Pancreas (tissue), 10 donors: ENCODE measurements at regions not wholly inside any gene's neighbourhood (a gene's known extent, or its start where the extent isn't known, plus 50 kb on each side); places are given as distances from the start of the nearest gene placed in this dataset.

Source experiments
- ATAC-seq, 4 donors: fragments of 200-7000 bp; cut with Tn5 transposase; one replicate each; pipeline versions ENCODE4 v1.8.0 to v1.9.1; 2020; ENCODE audit warnings: mild to moderate bottlenecking in 4 of 4, moderate library complexity in 4 of 4
- DNase-seq, 6 donors: peaks; one replicate each; pipeline ENCODE4 v3.0.0-alpha.2; 2020
- FAIRE-seq: peaks from 2 replicates; lab custom pipeline; 2012; peaks lifted over from hg19 to GRCh38; lab: Jason Lieb, UNC
- H3K27ac ChIP-seq, 4 donors: fragments of 200-600 bp; sonication (generic); 1 replicate in 3 of 4; 2 replicates in 1 of 4; pipeline versions ENCODE4 v1.5.0 to v1.8.0; 2020
- H3K27me3 ChIP-seq, 4 donors: fragments of 200-600 bp; one replicate each; pipeline ENCODE4 v1.8.0; 2021
- H3K36me3 ChIP-seq, 3 donors: fragments of 200-600 bp; sonication (generic) in 1 of 3; one replicate each; pipeline versions ENCODE4 v1.5.0 to v1.8.0; 2020 to 2021
- H3K4me1 ChIP-seq, 3 donors: fragments of 200-600 bp; one replicate each; pipeline ENCODE4 v1.8.0; 2021
- H3K4me3 ChIP-seq, 4 donors: fragments of 200-600 bp; sonication (generic) in 2 of 4; one replicate each; pipeline versions ENCODE4 v1.5.0 to v1.8.0; 2020 to 2021
- H3K9me3 ChIP-seq, 4 donors: fragments of 200-600 bp; one replicate each; pipeline ENCODE4 v1.8.0; 2021
- WGBS, 2 donors: extraction: QIAGEN DNeasy Blood & Tissue Kit; methylation state at CpG; one replicate each; pipeline ENCODE4 v1.1.7; 2013; 5-methylcytosine and 5-hydroxymethylcytosine counted together
- intact Hi-C, 3 donors: fragments of 100-400 bp; cut with DNase I; formaldehyde crosslinking; loops; one replicate each; pipeline versions ENCODE4 v1.11.1 to v1.14.2; 2022
- TF ChIP-seq, protein P1 (sequence below), 4 donors: fragments of 200-600 bp; sonication (generic) in 3 of 4; IDR thresholded peaks; one replicate each; pipeline versions ENCODE4 v1.5.0 to v1.8.0; 2021; ENCODE audit warnings: antibody characterized with exemption in 4 of 4
- donor health status: healthy with polysubstance abuse.
- donor health status: DM: no; HTN: no; CAD: no; lungs with moderate emphysema.
- donor health status: DM: no; HTN: no; CAD: no.
- donor health status: control.
- donor health status: control.
- donor health status: Bipolar disorder and iron deficiency.
- donor health status: DM: yes; HTN: yes; CAD: no.
- donor health status: DM: no; HTN: no; CAD: no.
- donor health status: DM: no; HTN: no; CAD: no.
- donor health status: DM: yes; HTN: yes; CAD: no.

DNA sequence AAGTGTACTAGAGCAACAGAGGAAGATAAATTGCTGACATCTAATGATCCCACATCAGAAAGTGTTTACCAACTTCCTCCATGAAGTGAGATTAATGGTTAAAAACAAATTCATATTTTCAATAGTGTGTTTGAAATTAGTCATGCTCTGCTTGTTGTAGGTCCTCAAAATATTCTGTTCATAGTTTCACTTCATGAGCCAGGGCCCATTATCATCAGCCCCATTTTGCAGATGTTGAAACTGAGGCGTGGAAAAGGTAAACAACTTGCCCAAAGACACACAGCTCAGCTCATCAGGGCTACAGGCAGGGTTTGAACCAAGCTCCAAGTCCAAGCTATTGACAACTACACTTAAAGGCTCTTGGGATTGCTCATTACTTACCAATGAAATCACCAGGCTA is 103.5 kb upstream of the PPARGC1A start:
- no peak for ATAC-seq
- TF ChIP-seq, protein P1, sequence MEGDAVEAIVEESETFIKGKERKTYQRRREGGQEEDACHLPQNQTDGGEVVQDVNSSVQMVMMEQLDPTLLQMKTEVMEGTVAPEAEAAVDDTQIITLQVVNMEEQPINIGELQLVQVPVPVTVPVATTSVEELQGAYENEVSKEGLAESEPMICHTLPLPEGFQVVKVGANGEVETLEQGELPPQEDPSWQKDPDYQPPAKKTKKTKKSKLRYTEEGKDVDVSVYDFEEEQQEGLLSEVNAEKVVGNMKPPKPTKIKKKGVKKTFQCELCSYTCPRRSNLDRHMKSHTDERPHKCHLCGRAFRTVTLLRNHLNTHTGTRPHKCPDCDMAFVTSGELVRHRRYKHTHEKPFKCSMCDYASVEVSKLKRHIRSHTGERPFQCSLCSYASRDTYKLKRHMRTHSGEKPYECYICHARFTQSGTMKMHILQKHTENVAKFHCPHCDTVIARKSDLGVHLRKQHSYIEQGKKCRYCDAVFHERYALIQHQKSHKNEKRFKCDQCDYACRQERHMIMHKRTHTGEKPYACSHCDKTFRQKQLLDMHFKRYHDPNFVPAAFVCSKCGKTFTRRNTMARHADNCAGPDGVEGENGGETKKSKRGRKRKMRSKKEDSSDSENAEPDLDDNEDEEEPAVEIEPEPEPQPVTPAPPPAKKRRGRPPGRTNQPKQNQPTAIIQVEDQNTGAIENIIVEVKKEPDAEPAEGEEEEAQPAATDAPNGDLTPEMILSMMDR (IDR thresholded peaks at IDR 0.05): no peak
- no peak overlapping the region for H3K4me3 ChIP-seq
- intact Hi-C loops: no loop called here
- H3K27me3 ChIP-seq: no peaks in the 10 kb centered on the region
- no peaks in the 10 kb centered on the region for H3K36me3 ChIP-seq
- H3K4me1 ChIP-seq: no peaks in the 10 kb centered on the region
- no peak overlapping the region for H3K27ac ChIP-seq
- 42 to 56% methylated on average over 1 of the region's 1 CpG for WGBS, 2 donors
- no peak for FAIRE-seq
- H3K9me3 ChIP-seq: no peaks in the 10 kb centered on the region
- DNase-seq: no peak

GRCh38 chr4:23991444-23991843 is 101.6 kb upstream of the PPARGC1A start:
- no peak for DNase-seq
- no peak overlapping the region for H3K4me3 ChIP-seq
- H3K4me1 ChIP-seq: no peaks in the 10 kb centered on the region
- no peaks in the 10 kb centered on the region for H3K9me3 ChIP-seq
- intact Hi-C loops: no loop called here
- FAIRE-seq: no peak
- TF ChIP-seq, protein P1 (IDR thresholded peaks at IDR 0.05): no peak
- no peaks in the 10 kb centered on the region for H3K27me3 ChIP-seq
- WGBS, 2 donors: 47 to 52% methylated on average over 1 of the region's 1 CpG
- no peaks in the 10 kb centered on the region for H3K36me3 ChIP-seq
- ATAC-seq: no peak
- no peak overlapping the region for H3K27ac ChIP-seq

DNA sequence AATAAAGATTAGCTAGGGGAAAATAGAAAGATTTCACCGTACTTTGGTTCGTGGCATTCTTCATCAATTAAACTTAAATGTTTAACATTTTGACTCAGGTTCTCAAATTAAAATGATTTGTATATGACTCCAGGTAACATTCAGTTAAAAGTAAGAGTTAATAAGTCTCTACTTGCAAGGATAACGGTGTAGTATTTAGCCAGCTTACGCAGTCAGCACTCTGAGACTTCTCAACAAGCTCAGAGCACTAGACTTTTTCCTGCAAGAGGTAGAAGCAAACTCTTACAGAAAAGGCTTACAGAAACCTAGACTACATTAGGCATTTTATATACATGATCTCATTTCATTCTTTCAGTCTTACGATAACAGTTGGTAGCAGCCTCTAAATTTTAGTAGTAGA is 96.4 kb upstream of the PPARGC1A start:
- Histone ChIP-seq H3K27me3 (no peaks in the 10 kb centered on the region), H3K4me1 (no peaks in the 10 kb centered on the region), H3K27ac (no peak overlapping the region), H3K36me3 (no peaks in the 10 kb centered on the region), H3K4me3 (no peak overlapping the region), H3K9me3 (no peaks in the 10 kb centered on the region)
- 40 to 44% methylated on average over 5 of the region's 5 CpGs for WGBS, 2 donors
- TF ChIP-seq, protein P1 (IDR thresholded peaks at IDR 0.05): no peak
- DNase-seq (no peak), FAIRE-seq (no peak), ATAC-seq (no peak)
- intact Hi-C loops: no loop called here

GRCh38 chr4:23981328-23981727 is 91.5 kb upstream of the PPARGC1A start:
- no peaks in the 10 kb centered on the region for H3K27me3 ChIP-seq
- 69 to 76% methylated on average over 1 of the region's 1 CpG for WGBS, 2 donors
- no peak overlapping the region for H3K4me3 ChIP-seq
- TF ChIP-seq, protein P1 (IDR thresholded peaks at IDR 0.05): no peak
- no peak overlapping the region for H3K27ac ChIP-seq
- FAIRE-seq (no peak), ATAC-seq (no peak), DNase-seq (no peak)
- no peaks in the 10 kb centered on the region for H3K36me3 ChIP-seq
- intact Hi-C loops: no loop called here
- H3K9me3 ChIP-seq: no peaks in the 10 kb centered on the region
- H3K4me1 ChIP-seq: no peaks in the 10 kb centered on the region

- H3K27me3 ChIP-seq: no peaks in the 10 kb centered on the region
- H3K4me3 ChIP-seq: no peak overlapping the region
- no peak for FAIRE-seq
- TF ChIP-seq, protein P1 (IDR thresholded peaks at IDR 0.05): no peak
- H3K9me3 ChIP-seq: no peaks in the 10 kb centered on the region
- intact Hi-C loops: no loop called here
- no peak overlapping the region for H3K27ac ChIP-seq
- no peak for ATAC-seq
- WGBS, 2 donors: 47% methylated on average over 5 of the region's 5 CpGs
- no peaks in the 10 kb centered on the region for H3K4me1 ChIP-seq
- DNase-seq: no peak
- no peaks in the 10 kb centered on the region for H3K36me3 ChIP-seq
Measured at GRCh38 chr4:23979534-23979933, 89.7 kb upstream of the PPARGC1A start.
